A673 (cell line): ENCODE measurements at regions not wholly inside any gene's neighbourhood (a gene's known extent, or its start where the extent isn't known, plus 50 kb on each side); places are given as distances from the start of the nearest gene placed in this dataset.

Experiments
- BruUV-seq: library from RNA; stranded (reverse); fragments of 400-500 nt; replicated peaks from 2 replicates; lab custom pipeline; 2021; lab: Mats Ljungman, UMichigan
- CTCF ChIA-PET: fragments of 300-600 bp; sonication (Branson Sonifier 250); formaldehyde crosslinking; loops from one replicate; lab custom pipeline; 2022; ENCODE audit warnings: antibody characterized with exemption; lab: Charles Lee
- POLR2A ChIA-PET: fragments of 300-600 bp; sonication (Branson Sonifier 250); formaldehyde crosslinking; loops from one replicate; lab custom pipeline; 2022; ENCODE audit warnings: antibody characterized with exemption; ENCODE audit not compliant: low non-redundant PET; lab: Charles Lee
- DNase-seq: peaks from one replicate; pipeline ENCODE4 v3.0.0-alpha.2; 2015; ENCODE audit warnings: low spot score
- H3K27ac ChIP-seq: fragments of 200-600 bp; sonication (generic); 2 replicates; pipeline ENCODE4 v1.5.1; 2016; ENCODE audit warnings: mixed run types, low read depth, mild to moderate bottlenecking, mixed read lengths, antibody characterized with exemption, low read length; ENCODE audit not compliant: poor library complexity, severe bottlenecking
- H3K27me3 ChIP-seq: fragments of 200-600 bp; sonication (generic); replicated peaks from 2 replicates; pipeline ENCODE4 v1.6.1; 2017; ENCODE audit warnings: mixed run types, low read depth, mild to moderate bottlenecking, mixed read lengths, antibody characterized with exemption, low read length; ENCODE audit not compliant: insufficient read depth, poor library complexity
- H3K36me3 ChIP-seq: fragments of 200-600 bp; sonication (generic); 2 replicates; pipeline ENCODE4 v1.6.1; 2016; ENCODE audit warnings: mixed run types, mild to moderate bottlenecking, mixed read lengths, antibody characterized with exemption, low read length; ENCODE audit not compliant: insufficient read depth, poor library complexity, severe bottlenecking
- H3K4me1 ChIP-seq: fragments of 200-600 bp; sonication (generic); 2 replicates; pipeline ENCODE4 v1.6.1; 2017; ENCODE audit warnings: mixed run types, mild to moderate bottlenecking, mixed read lengths, antibody characterized with exemption, low read length; ENCODE audit not compliant: insufficient read depth, poor library complexity, severe bottlenecking
- H3K4me3 ChIP-seq: fragments of 200-600 bp; sonication (generic); 2 replicates; pipeline ENCODE4 v1.5.1; 2016; ENCODE audit warnings: low read depth, mixed run types, mild to moderate bottlenecking, mixed read lengths, low read length; ENCODE audit not compliant: poor library complexity, severe bottlenecking
- H3K9me3 ChIP-seq: fragments of 200-600 bp; sonication (generic); 2 replicates; pipeline ENCODE4 v1.6.1; 2016; ENCODE audit warnings: mixed run types, low read depth, mild to moderate bottlenecking, mixed read lengths, antibody characterized with exemption, low read length; ENCODE audit not compliant: poor library complexity, severe bottlenecking
- EZH2 ChIP-seq: fragments of 200-600 bp; sonication (generic); IDR thresholded peaks from 2 replicates; pipeline ENCODE4 v1.6.1; 2017; ENCODE audit warnings: borderline replicate concordance, low read depth, mild to moderate bottlenecking, mixed read lengths, antibody characterized with exemption, low read length; ENCODE audit not compliant: poor library complexity, severe bottlenecking
- intact Hi-C: fragments of 100-400 bp; cut with micrococcal nuclease; formaldehyde crosslinking; loops from one replicate; pipeline ENCODE4 v1.10.0; 2022; ENCODE audit not compliant: unreplicated experiment
- TF ChIP-seq, protein P1 (sequence below): fragments of 300-800, 200-600 bp; sonication (generic); conservative IDR thresholded peaks from 2 replicates; pipeline ENCODE4 v1.5.1; 2017; ENCODE audit warnings: low read depth, mild to moderate bottlenecking, antibody characterized with exemption, low read length, moderate library complexity, mixed read lengths

DNA sequence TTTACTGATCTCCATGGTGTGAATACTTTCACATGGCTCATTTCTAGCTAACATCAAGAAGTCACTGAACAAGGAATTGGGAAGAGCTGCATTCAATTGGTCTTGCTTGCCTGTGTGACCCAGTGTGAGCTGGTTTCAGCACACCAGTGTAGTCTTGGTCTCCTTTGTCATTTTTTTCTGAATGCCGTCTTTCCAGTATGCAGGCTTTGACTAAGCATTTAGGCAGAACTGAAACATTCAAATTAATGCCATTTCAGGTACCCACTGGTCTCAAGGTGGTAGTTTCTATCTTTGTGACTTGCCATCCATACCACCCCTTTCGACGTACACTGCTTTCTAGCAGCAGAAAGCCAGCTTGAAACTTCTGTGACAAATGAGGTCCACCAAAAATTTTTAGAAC is 550.5 kb upstream of the BOD1L1 start:
- Histone ChIP-seq H3K9me3 (no peaks in the 10 kb centered on the region), H3K27me3 (no peaks in the 10 kb centered on the region), H3K27ac (no peak overlapping the region), H3K36me3 (no peaks in the 10 kb centered on the region), H3K4me1 (peaks cover 18% of the 10 kb centered on the region), H3K4me3 (no peak overlapping the region)
- DNase-seq = no peak
- no peak for TF ChIP-seq EZH2
- TF ChIP-seq, protein P1, sequence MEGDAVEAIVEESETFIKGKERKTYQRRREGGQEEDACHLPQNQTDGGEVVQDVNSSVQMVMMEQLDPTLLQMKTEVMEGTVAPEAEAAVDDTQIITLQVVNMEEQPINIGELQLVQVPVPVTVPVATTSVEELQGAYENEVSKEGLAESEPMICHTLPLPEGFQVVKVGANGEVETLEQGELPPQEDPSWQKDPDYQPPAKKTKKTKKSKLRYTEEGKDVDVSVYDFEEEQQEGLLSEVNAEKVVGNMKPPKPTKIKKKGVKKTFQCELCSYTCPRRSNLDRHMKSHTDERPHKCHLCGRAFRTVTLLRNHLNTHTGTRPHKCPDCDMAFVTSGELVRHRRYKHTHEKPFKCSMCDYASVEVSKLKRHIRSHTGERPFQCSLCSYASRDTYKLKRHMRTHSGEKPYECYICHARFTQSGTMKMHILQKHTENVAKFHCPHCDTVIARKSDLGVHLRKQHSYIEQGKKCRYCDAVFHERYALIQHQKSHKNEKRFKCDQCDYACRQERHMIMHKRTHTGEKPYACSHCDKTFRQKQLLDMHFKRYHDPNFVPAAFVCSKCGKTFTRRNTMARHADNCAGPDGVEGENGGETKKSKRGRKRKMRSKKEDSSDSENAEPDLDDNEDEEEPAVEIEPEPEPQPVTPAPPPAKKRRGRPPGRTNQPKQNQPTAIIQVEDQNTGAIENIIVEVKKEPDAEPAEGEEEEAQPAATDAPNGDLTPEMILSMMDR = no peak
- POLR2A ChIA-PET = no interaction called here
- no TSS peak for BruUV-seq
- CTCF ChIA-PET = no interaction called here
- intact Hi-C loops = no loop called here

DNA sequence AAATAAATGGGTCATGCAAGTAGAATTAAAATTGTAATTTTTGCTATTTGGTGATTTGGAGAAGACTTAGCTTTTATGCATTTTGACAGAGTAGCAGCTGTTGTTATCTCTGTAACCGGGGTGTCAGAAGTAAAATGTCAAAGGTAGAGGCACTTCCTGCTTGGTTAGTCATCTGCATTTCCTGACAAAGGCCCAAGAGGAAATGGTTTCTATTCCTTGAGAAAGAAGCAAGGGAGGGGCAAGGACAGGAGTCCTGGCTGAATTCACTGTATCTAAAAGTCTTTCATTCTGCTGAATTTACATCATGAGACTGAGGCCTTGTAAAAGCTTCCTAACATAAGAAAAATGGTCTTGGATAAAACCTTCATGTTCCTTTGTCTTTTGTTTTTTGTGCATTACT is 550.9 kb upstream of the BOD1L1 start:
- Histone ChIP-seq H3K4me1 (peaks cover 18% of the 10 kb centered on the region), H3K36me3 (no peaks in the 10 kb centered on the region), H3K27ac (no peak overlapping the region), H3K9me3 (no peaks in the 10 kb centered on the region), H3K27me3 (no peaks in the 10 kb centered on the region), H3K4me3 (no peak overlapping the region)
- peak; percentile 70 for DNase-seq
- CTCF ChIA-PET = no interaction called here
- TF ChIP-seq, protein P1 = no peak
- TF ChIP-seq EZH2 = no peak
- POLR2A ChIA-PET = no interaction called here
- intact Hi-C loops = no loop called here
- no TSS peak for BruUV-seq

DNA sequence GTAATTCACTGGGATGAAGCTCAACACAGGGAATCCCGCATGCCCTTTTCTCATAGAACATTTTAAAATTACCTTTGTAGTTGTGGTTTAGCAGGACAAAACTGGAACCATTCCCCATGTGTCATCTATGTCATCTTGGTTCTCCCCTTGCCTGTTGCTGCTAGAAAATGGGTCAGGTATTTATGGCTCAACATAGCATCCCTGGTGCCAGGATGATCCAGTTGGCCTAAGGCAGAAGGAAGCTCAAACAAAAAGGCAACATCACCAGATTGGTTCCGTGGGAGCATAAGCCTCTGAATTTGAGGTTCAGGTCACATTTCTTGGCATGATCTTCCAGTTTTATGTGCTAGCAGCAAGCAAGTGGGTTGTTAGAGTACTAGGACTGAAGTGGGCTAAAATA is 552.6 kb upstream of the BOD1L1 start:
- no peaks in the 10 kb centered on the region for H3K9me3 ChIP-seq
- peaks cover 24% of the 10 kb centered on the region for H3K4me1 ChIP-seq
- TF ChIP-seq, protein P1 = no peak
- TF ChIP-seq EZH2 = no peak
- H3K27me3 ChIP-seq = no peaks in the 10 kb centered on the region
- ChIA-PET CTCF (no interaction called here), POLR2A (no interaction called here)
- no peak for DNase-seq
- BruUV-seq = no TSS peak
- no peak overlapping the region for H3K4me3 ChIP-seq
- H3K36me3 ChIP-seq = no peaks in the 10 kb centered on the region
- H3K27ac ChIP-seq = no peak overlapping the region
- intact Hi-C loops = no loop called here
